ENCODE measurements at regions not wholly inside any gene's neighbourhood (a gene's known extent, or its start where the extent isn't known, plus 50 kb on each side); places are given as distances from the start of the nearest gene placed in this dataset.

GRCh38 chr2:228675091-228675490 lies 493.6 kb upstream of the SPHKAP start:
- TF ChIP-seq, protein P1, sequence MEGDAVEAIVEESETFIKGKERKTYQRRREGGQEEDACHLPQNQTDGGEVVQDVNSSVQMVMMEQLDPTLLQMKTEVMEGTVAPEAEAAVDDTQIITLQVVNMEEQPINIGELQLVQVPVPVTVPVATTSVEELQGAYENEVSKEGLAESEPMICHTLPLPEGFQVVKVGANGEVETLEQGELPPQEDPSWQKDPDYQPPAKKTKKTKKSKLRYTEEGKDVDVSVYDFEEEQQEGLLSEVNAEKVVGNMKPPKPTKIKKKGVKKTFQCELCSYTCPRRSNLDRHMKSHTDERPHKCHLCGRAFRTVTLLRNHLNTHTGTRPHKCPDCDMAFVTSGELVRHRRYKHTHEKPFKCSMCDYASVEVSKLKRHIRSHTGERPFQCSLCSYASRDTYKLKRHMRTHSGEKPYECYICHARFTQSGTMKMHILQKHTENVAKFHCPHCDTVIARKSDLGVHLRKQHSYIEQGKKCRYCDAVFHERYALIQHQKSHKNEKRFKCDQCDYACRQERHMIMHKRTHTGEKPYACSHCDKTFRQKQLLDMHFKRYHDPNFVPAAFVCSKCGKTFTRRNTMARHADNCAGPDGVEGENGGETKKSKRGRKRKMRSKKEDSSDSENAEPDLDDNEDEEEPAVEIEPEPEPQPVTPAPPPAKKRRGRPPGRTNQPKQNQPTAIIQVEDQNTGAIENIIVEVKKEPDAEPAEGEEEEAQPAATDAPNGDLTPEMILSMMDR (IDR thresholded peaks at IDR 0.05; ENCODE audit: poor library complexity): no peak
- no peak for TF ChIP-seq EZH2 (IDR thresholded peaks at IDR 0.05; ENCODE audit: borderline replicate concordance)
- no peak for TF ChIP-seq EZH2phosphoT487 (IDR thresholded peaks at IDR 0.05; ENCODE audit: low read depth, severe bottlenecking, unreplicated experiment)
